GM12873 (cell line): ENCODE measurements at regions not wholly inside any gene's neighbourhood (a gene's known extent, or its start where the extent isn't known, plus 50 kb on each side); places are given as distances from the start of the nearest gene placed in this dataset.

Source experiments
- CTCF ChIP-seq: IDR thresholded peaks from 2 replicates; pipeline ENCODE4 v1.5.1; 2012; ENCODE audit warnings: low read depth, mild to moderate bottlenecking, moderate library complexity, low read length, control low read depth; ENCODE audit not compliant: insufficient read depth; ENCODE audit errors: missing control alignments

GRCh38 chr1:168794057-168794456 is 65.1 kb upstream of the DPT start:
- no peak for TF ChIP-seq CTCF

- TF ChIP-seq CTCF = no peak
Observed at GRCh38 chr1:168795681-168796080, 66.7 kb upstream of the DPT start.

GRCh38 chr1:168799927-168800605 is 71.1 kb upstream of the DPT start:
- TF ChIP-seq CTCF = no peak

GRCh38 chr1:168801032-168801745 is 72.2 kb upstream of the DPT start:
- TF ChIP-seq CTCF = no peak

- TF ChIP-seq CTCF = no peak
Observed at GRCh38 chr1:168803806-168804510, 75.0 kb upstream of the DPT start.

- TF ChIP-seq CTCF = no peak
Observed at GRCh38 chr1:168806952-168807351, 77.9 kb upstream of the DPT start.

- TF ChIP-seq CTCF = no peak
Observed at GRCh38 chr1:168811176-168811575, 82.2 kb upstream of the DPT start.
